Gastroesophageal sphincter (tissue), 3 donors: ENCODE measurements at regions not wholly inside any gene's neighbourhood (a gene's known extent, or its start where the extent isn't known, plus 50 kb on each side); places are given as distances from the start of the nearest gene placed in this dataset.

Experiments used
- POLR2A ChIP-seq, 2 donors: fragments of 450-650 bp; IDR thresholded peaks; one replicate each; pipeline ENCODE4 v1.6.1; 2017; ENCODE audit warnings: antibody characterized with exemption in 2 of 2, mild to moderate bottlenecking in 2 of 2, moderate library complexity in 1 of 2
- POLR2AphosphoS5 ChIP-seq: sonication (generic); formaldehyde crosslinking; IDR thresholded peaks from one replicate; pipeline ENCODE4 v1.6.1; 2017; ENCODE audit warnings: antibody characterized with exemption
- TF ChIP-seq, protein P1 (sequence below), 4 experiments: fragments of 200-600 bp in 2 of 4; fragments of 450-650 bp in 2 of 4; sonication (generic) in 1 of 4; IDR thresholded peaks; one replicate each; pipeline ENCODE4 v1.5.1; 2017 to 2019; ENCODE audit warnings: antibody characterized with exemption in 4 of 4, mild to moderate bottlenecking in 2 of 4, moderate library complexity in 2 of 4

DNA sequence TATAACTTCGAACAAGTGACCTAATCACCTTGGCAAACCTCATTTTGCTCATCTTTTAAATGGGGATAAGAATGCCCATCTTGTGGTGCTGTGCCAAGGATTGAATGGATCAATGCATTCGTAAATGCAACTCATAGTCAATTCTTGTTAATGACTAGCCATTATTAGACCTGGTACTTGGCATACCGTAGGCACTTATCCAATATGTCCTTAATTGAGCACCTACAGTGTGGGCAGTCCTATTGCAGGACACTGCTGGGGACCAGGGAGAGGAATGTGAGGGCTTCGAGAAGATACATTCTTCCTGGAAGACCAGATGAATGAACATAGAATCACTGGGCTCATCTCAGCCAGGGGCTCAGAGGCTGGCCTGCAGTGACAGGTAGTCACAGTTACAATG lies 177.2 kb upstream of the TLE3 start:
- TF ChIP-seq POLR2A (IDR thresholded peaks at IDR 0.05): no peak
- TF ChIP-seq, protein P1, sequence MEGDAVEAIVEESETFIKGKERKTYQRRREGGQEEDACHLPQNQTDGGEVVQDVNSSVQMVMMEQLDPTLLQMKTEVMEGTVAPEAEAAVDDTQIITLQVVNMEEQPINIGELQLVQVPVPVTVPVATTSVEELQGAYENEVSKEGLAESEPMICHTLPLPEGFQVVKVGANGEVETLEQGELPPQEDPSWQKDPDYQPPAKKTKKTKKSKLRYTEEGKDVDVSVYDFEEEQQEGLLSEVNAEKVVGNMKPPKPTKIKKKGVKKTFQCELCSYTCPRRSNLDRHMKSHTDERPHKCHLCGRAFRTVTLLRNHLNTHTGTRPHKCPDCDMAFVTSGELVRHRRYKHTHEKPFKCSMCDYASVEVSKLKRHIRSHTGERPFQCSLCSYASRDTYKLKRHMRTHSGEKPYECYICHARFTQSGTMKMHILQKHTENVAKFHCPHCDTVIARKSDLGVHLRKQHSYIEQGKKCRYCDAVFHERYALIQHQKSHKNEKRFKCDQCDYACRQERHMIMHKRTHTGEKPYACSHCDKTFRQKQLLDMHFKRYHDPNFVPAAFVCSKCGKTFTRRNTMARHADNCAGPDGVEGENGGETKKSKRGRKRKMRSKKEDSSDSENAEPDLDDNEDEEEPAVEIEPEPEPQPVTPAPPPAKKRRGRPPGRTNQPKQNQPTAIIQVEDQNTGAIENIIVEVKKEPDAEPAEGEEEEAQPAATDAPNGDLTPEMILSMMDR (IDR thresholded peaks at IDR 0.05): no peak
- TF ChIP-seq POLR2AphosphoS5: no peak
